HCT116 (cell line): ENCODE measurements at regions not wholly inside any gene's neighbourhood (a gene's known extent, or its start where the extent isn't known, plus 50 kb on each side); places are given as distances from the start of the nearest gene placed in this dataset.

Experiments
- ATAC-seq: fragments of 200-7000 bp; cut with Tn5 transposase; 2 replicates; pipeline ENCODE4 v1.9.1; 2020; ENCODE audit warnings: mild to moderate bottlenecking, moderate library complexity
- BruUV-seq: library from RNA; stranded (reverse); fragments of 400-500 nt; replicated peaks from 2 replicates; lab custom pipeline; 2021; lab: Mats Ljungman, UMichigan
- CTCF ChIA-PET: fragments of 300-600 bp; sonication (Branson Sonifier 250); formaldehyde crosslinking; loops from one replicate; lab custom pipeline; 2021; ENCODE audit warnings: antibody characterized with exemption; lab: Charles Lee
- POLR2A ChIA-PET: fragments of 300-600, 350-600 bp; sonication (Branson Sonifier 250); formaldehyde crosslinking; loops from one replicate; lab custom pipeline; 2021; ENCODE audit warnings: antibody characterized with exemption; lab: Charles Lee
- RAD21 ChIA-PET, 2 experiments: fragments of 300-600 bp; sonication (Branson Sonifier 250); formaldehyde crosslinking; loops; one replicate each; lab custom pipeline; 2023; ENCODE audit warnings: low total read pairs in 2 of 2; ENCODE audit not compliant: uncharacterized antibody in 2 of 2, unreplicated experiment in 2 of 2, low non-redundant PET in 1 of 2; lab: Charles Lee
- DNase-seq: peaks from one replicate; pipeline ENCODE4 v3.0.0-alpha.2; 2010; ENCODE audit warnings: low read depth, low spot score
- H2AFZ ChIP-seq: fragments of 200-600 bp; shearing (Covaris generic), sonication (generic); 2 replicates; pipeline ENCODE4 v1.6.1; 2017; ENCODE audit warnings: low read depth, mixed run types, mixed read lengths, antibody characterized with exemption, low read length; ENCODE audit not compliant: poor library complexity, severe bottlenecking
- H3K27ac ChIP-seq: 2 replicates; pipeline ENCODE4 v1.5.1; 2012; ENCODE audit warnings: low read depth, low read length
- H3K27me3 ChIP-seq: fragments of 200-600 bp; sonication (generic); 2 replicates; pipeline ENCODE4 v1.6.1; 2016; ENCODE audit warnings: mixed run types, low read length, mixed read lengths; ENCODE audit not compliant: insufficient read depth
- H3K36me3 ChIP-seq, 2 experiments: fragments of 200-500 bp in 1 of 2; fragments of 200-600 bp in 1 of 2; sonication (Bioruptor generic) in 1 of 2; sonication (generic) in 1 of 2; 2 replicates each; pipeline versions ENCODE4 v1.5.1 to v1.6.1; 2014 to 2016; ENCODE audit warnings: low read length in 2 of 2, inconsistent platforms in 1 of 2, mixed read lengths in 1 of 2, mixed run types in 1 of 2; ENCODE audit not compliant: insufficient read depth in 2 of 2, control insufficient read depth in 1 of 2
- H3K4me1 ChIP-seq, 2 experiments: fragments of 200-600 bp in 1 of 2; sonication (generic) in 1 of 2; 2 replicates each; pipeline versions ENCODE4 v1.5.1 to v1.6.1; 2012 to 2017; ENCODE audit warnings: low read length in 2 of 2, inconsistent platforms in 1 of 2, mild to moderate bottlenecking in 1 of 2, mixed read lengths in 1 of 2, mixed run types in 1 of 2, moderate library complexity in 1 of 2; ENCODE audit not compliant: insufficient read depth in 2 of 2, control insufficient read depth in 1 of 2
- H3K4me2 ChIP-seq: fragments of 200-600 bp; sonication (generic); 2 replicates; pipeline ENCODE4 v1.6.1; 2017; ENCODE audit warnings: mixed run types, low read length, mixed read lengths
- H3K4me3 ChIP-seq, 2 experiments: fragments of 200-600 bp in 1 of 2; sonication (generic) in 1 of 2; replicated peaks in 1 of 2; 2 replicates each; pipeline ENCODE4 v1.5.1; 2011 to 2016; ENCODE audit warnings: low read length in 2 of 2, control low read depth in 1 of 2, low read depth in 1 of 2, mild to moderate bottlenecking in 1 of 2, mixed read lengths in 1 of 2, mixed run types in 1 of 2
- H3K79me2 ChIP-seq: fragments of 200-600 bp; sonication (generic); 2 replicates; pipeline ENCODE4 v1.6.1; 2017; ENCODE audit warnings: mild to moderate bottlenecking, mixed run types, low read length, moderate library complexity, mixed read lengths; ENCODE audit not compliant: insufficient read depth
- H3K9ac ChIP-seq: fragments of 200-600 bp; sonication (generic); 2 replicates; pipeline ENCODE4 v1.6.1; 2016; ENCODE audit warnings: low read length, mixed read lengths
- H3K9me2 ChIP-seq: fragments of 200-600 bp; sonication (generic), shearing (Covaris generic); 2 replicates; pipeline ENCODE4 v1.6.1; 2017; ENCODE audit warnings: mixed run types, mild to moderate bottlenecking, moderate library complexity; ENCODE audit not compliant: insufficient read depth
- H3K9me3 ChIP-seq, 2 experiments: fragments of 200-500 bp in 1 of 2; fragments of 200-600 bp in 1 of 2; sonication (Bioruptor generic) in 1 of 2; sonication (generic) in 1 of 2; 2 replicates each; pipeline ENCODE4 v1.6.1; 2014 to 2017; ENCODE audit warnings: low read length in 2 of 2, mixed read lengths in 2 of 2, inconsistent platforms in 1 of 2, low read depth in 1 of 2, mild to moderate bottlenecking in 1 of 2, mixed run types in 1 of 2, moderate library complexity in 1 of 2; ENCODE audit not compliant: control insufficient read depth in 1 of 2, insufficient read depth in 1 of 2
- H4K20me1 ChIP-seq: fragments of 200-600 bp; sonication (generic), shearing (Covaris generic); 2 replicates; pipeline ENCODE4 v1.6.1; 2017; ENCODE audit warnings: mixed run types, mild to moderate bottlenecking, moderate library complexity; ENCODE audit not compliant: insufficient read depth
- CBX3 ChIP-seq: IDR thresholded peaks from 2 replicates; pipeline ENCODE4 v1.6.1; 2012; ENCODE audit warnings: low read depth
- CEBPB ChIP-seq: IDR thresholded peaks from 2 replicates; pipeline ENCODE4 v1.6.1; 2012; ENCODE audit warnings: low read depth
- CTCF ChIP-seq, 3 experiments: fragments of 200-600 bp in 1 of 3; sonication (generic) in 1 of 3; IDR thresholded peaks in 2 of 3; conservative IDR thresholded peaks in 1 of 3; 2 replicates each; pipeline ENCODE4 v1.5.1; 2012 to 2017; ENCODE audit warnings: low read depth in 2 of 3, low read length in 2 of 3, antibody characterized with exemption in 1 of 3, borderline replicate concordance in 1 of 3, control low read depth in 1 of 3, mild to moderate bottlenecking in 1 of 3, mixed read lengths in 1 of 3, mixed run types in 1 of 3, moderate library complexity in 1 of 3; ENCODE audit not compliant: insufficient read depth in 1 of 3
- ELF1 ChIP-seq: IDR thresholded peaks from 2 replicates; pipeline ENCODE4 v1.6.1; 2012; ENCODE audit warnings: low read depth, borderline replicate concordance
- EZH2 ChIP-seq: fragments of 200-600 bp; sonication (generic); IDR thresholded peaks from 2 replicates; pipeline ENCODE4 v1.6.1; 2017; ENCODE audit warnings: antibody characterized with exemption, mixed run types
- EZH2phosphoT487 ChIP-seq: fragments of 200-600 bp; IDR thresholded peaks from 2 replicates; pipeline ENCODE4 v1.6.1; 2018; ENCODE audit warnings: antibody characterized with exemption, borderline replicate concordance
- JUND ChIP-seq: IDR thresholded peaks from 2 replicates; pipeline ENCODE4 v1.6.1; 2012
- POLR2A ChIP-seq: IDR thresholded peaks from 2 replicates; pipeline ENCODE4 v1.7.0; 2011; ENCODE audit warnings: borderline replicate concordance; ENCODE audit not compliant: insufficient read depth, insufficient read length; ENCODE audit errors: extremely low read depth
- POLR2AphosphoS5 ChIP-seq: IDR thresholded peaks from 2 replicates; pipeline ENCODE4 v1.6.1; 2011; ENCODE audit warnings: mild to moderate bottlenecking, low read depth, low read length, moderate library complexity
- RAD21 ChIP-seq: IDR thresholded peaks from 2 replicates; pipeline ENCODE4 v1.6.1; 2012; ENCODE audit warnings: low read depth, mild to moderate bottlenecking
- REST ChIP-seq: IDR thresholded peaks from 2 replicates; pipeline ENCODE4 v1.6.1; 2012; ENCODE audit warnings: low read depth
- SIN3A ChIP-seq: IDR thresholded peaks from 2 replicates; pipeline ENCODE4 v1.6.1; 2012; ENCODE audit warnings: low read depth
- SP1 ChIP-seq: IDR thresholded peaks from 2 replicates; pipeline ENCODE4 v1.6.1; 2012; ENCODE audit warnings: low read depth
- SRF ChIP-seq: IDR thresholded peaks from 2 replicates; pipeline ENCODE4 v1.6.1; 2012; ENCODE audit warnings: low read depth
- TCF7L2 ChIP-seq: IDR thresholded peaks from 2 replicates; pipeline ENCODE4 v1.7.0; 2011; ENCODE audit warnings: borderline replicate concordance, inconsistent platforms; ENCODE audit not compliant: insufficient read depth, insufficient read length; ENCODE audit errors: extremely low read depth
- ZBTB33 ChIP-seq: IDR thresholded peaks from 2 replicates; pipeline ENCODE4 v1.6.1; 2011; ENCODE audit warnings: mild to moderate bottlenecking, low read length, moderate library complexity; ENCODE audit not compliant: insufficient replicate concordance; ENCODE audit errors: extremely low read depth
- ZFX ChIP-seq: fragments of 450-650 bp; IDR thresholded peaks from 2 replicates; pipeline ENCODE4 v1.6.1; 2017
- intact Hi-C: fragments of 100-400 bp; cut with micrococcal nuclease; formaldehyde crosslinking; loops from 2 replicates; pipeline ENCODE4 v1.10.0; 2022

- no peak overlapping the region for H3K4me2 ChIP-seq
- RAD21 ChIA-PET, result no interaction called here
- H3K36me3 ChIP-seq, result no peaks in the 10 kb centered on the region
- BruUV-seq, result no TSS peak
- no peak for TF ChIP-seq ELF1
- no peak for TF ChIP-seq JUND
- no peak for TF ChIP-seq SIN3A
- TF ChIP-seq SP1, result no peak
- TF ChIP-seq CBX3, result no peak
- TF ChIP-seq CEBPB, result no peak
- no peak for TF ChIP-seq CTCF (IDR thresholded peaks at IDR 0.05 in 2 of 3, conservative IDR thresholded peaks at IDR 0.05 in 1 of 3; ENCODE audit: borderline replicate concordance in 1 of 3, insufficient read depth in 1 of 3, low read depth in 2 of 3, low read length in 2 of 3)
- TF ChIP-seq RAD21, result no peak
- no peak for TF ChIP-seq TCF7L2
- no peak for TF ChIP-seq SRF
- no peak for TF ChIP-seq EZH2phosphoT487
- no peak for TF ChIP-seq REST
- no peak for TF ChIP-seq ZFX
- no peak for TF ChIP-seq POLR2AphosphoS5
- no peak for TF ChIP-seq POLR2A
- TF ChIP-seq ZBTB33, result no peak
- no peak for TF ChIP-seq EZH2
- H3K4me3 ChIP-seq, result no peak overlapping the region
- H3K27me3 ChIP-seq, result no peaks in the 10 kb centered on the region
- H3K9me2 ChIP-seq, result no peaks in the 10 kb centered on the region
- DNase-seq (no peak), ATAC-seq (no peak)
- CTCF ChIA-PET, result no interaction called here
- POLR2A ChIA-PET, result no interaction called here
- peaks cover 0 to 24% of the 10 kb centered on the region in 2 experiments; a peak in 2 of 4 replicates for H3K9me3 ChIP-seq
- H4K20me1 ChIP-seq, result no peaks in the 10 kb centered on the region
- intact Hi-C loops, result no loop called here
- H2AFZ ChIP-seq, result no peak overlapping the region
- H3K4me1 ChIP-seq, result no peaks in the 10 kb centered on the region
- no peaks in the 10 kb centered on the region for H3K79me2 ChIP-seq
- H3K9ac ChIP-seq, result no peak overlapping the region
- H3K27ac ChIP-seq, result no peak overlapping the region
These were observed 299.4 kb upstream of the ANO5 start for GRCh38 chr11:21893565-21893867.
